MV-4-11 (cell line): ENCODE measurements at regions not wholly inside any gene's neighbourhood (a gene's known extent, or its start where the extent isn't known, plus 50 kb on each side); places are given as distances from the start of the nearest gene placed in this dataset.

ENCODE experiments used
- DNase-seq: peaks from one replicate; lab custom pipeline; 2025; lab: John Stamatoyannopoulos, UW

- no peak for DNase-seq
These were observed 85.8 kb downstream of the NIBAN1 start for GRCh38 chr1:184888505-184888904.

- DNase-seq = no peak
These were observed 91.1 kb downstream of the NIBAN1 start for GRCh38 chr1:184882957-184883815.

GRCh38 chr1:184881941-184882913 is 92.1 kb downstream of the NIBAN1 start:
- DNase-seq = peak; percentile 96

GRCh38 chr1:184879876-184880557 is 94.3 kb downstream of the NIBAN1 start:
- DNase-seq = no peak

- no peak for DNase-seq
These were observed 95.7 kb downstream of the NIBAN1 start for GRCh38 chr1:184878602-184879001.

- DNase-seq = no peak
These were observed 96.3 kb downstream of the NIBAN1 start for GRCh38 chr1:184878002-184878401.

GRCh38 chr1:184876015-184876414 is 98.3 kb downstream of the NIBAN1 start:
- peak; percentile 91 for DNase-seq

- DNase-seq = no peak
These were observed 99.1 kb downstream of the NIBAN1 start for GRCh38 chr1:184875218-184875617.

GRCh38 chr1:184870319-184870718 is 104.0 kb downstream of the NIBAN1 start:
- DNase-seq = no peak

GRCh38 chr1:184867866-184868689 is 106.2 kb downstream of the NIBAN1 start:
- peak; percentile 91 for DNase-seq

GRCh38 chr1:184866991-184867788 is 107.1 kb downstream of the NIBAN1 start:
- peak; percentile 99 for DNase-seq

- no peak for DNase-seq
These were observed 107.7 kb downstream of the NIBAN1 start for GRCh38 chr1:184866586-184866985.

- no peak for DNase-seq
These were observed 108.5 kb downstream of the NIBAN1 start for GRCh38 chr1:184865831-184866230.

- no peak for DNase-seq
These were observed 107.2 kb upstream of the EDEM3 start for GRCh38 chr1:184861755-184862336.

GRCh38 chr1:184860985-184861754 is 106.5 kb upstream of the EDEM3 start:
- no peak for DNase-seq

GRCh38 chr1:184860535-184860934 is 105.9 kb upstream of the EDEM3 start:
- DNase-seq = no peak

- peak; percentile 12 for DNase-seq
These were observed 104.9 kb upstream of the EDEM3 start for GRCh38 chr1:184859381-184860105.

GRCh38 chr1:184858288-184858687 is 103.6 kb upstream of the EDEM3 start:
- DNase-seq = no peak
